Upper lobe of right lung (tissue), 1 donor: ENCODE measurements at regions not wholly inside any gene's neighbourhood (a gene's known extent, or its start where the extent isn't known, plus 50 kb on each side); places are given as distances from the start of the nearest gene placed in this dataset.

Experiments
- ATAC-seq: fragments of 200-7000 bp; cut with Tn5 transposase; one replicate; pipeline ENCODE4 v1.9.1; 2020; ENCODE audit warnings: mild to moderate bottlenecking, moderate library complexity
- DNase-seq: peaks from one replicate; pipeline ENCODE4 v3.0.0-alpha.2; 2020
- H3K27ac ChIP-seq: fragments of 200-600 bp; one replicate; pipeline ENCODE4 v1.8.0; 2022
- H3K27me3 ChIP-seq: fragments of 200-600 bp; one replicate; pipeline ENCODE4 v1.8.0; 2022; ENCODE audit warnings: mild to moderate bottlenecking
- H3K36me3 ChIP-seq: fragments of 200-600 bp; one replicate; pipeline ENCODE4 v1.8.0; 2022
- H3K4me1 ChIP-seq: fragments of 200-600 bp; one replicate; pipeline ENCODE4 v1.8.0; 2022
- H3K4me3 ChIP-seq: fragments of 200-600 bp; one replicate; pipeline ENCODE4 v1.8.0; 2022; ENCODE audit warnings: mild to moderate bottlenecking
- H3K9me3 ChIP-seq: fragments of 200-600 bp; one replicate; pipeline ENCODE4 v1.8.0; 2022
- intact Hi-C: fragments of 100-400 bp; cut with DNase I; formaldehyde crosslinking; loops from one replicate; pipeline ENCODE4 v1.11.0; 2022
- TF ChIP-seq, protein P1 (sequence below): fragments of 200-600 bp; IDR thresholded peaks from one replicate; pipeline ENCODE4 v1.8.0; 2022; ENCODE audit warnings: antibody characterized with exemption
- donor health status: DM: no; HTN: yes; CAD: no; lungs with severe emphysema.

DNA sequence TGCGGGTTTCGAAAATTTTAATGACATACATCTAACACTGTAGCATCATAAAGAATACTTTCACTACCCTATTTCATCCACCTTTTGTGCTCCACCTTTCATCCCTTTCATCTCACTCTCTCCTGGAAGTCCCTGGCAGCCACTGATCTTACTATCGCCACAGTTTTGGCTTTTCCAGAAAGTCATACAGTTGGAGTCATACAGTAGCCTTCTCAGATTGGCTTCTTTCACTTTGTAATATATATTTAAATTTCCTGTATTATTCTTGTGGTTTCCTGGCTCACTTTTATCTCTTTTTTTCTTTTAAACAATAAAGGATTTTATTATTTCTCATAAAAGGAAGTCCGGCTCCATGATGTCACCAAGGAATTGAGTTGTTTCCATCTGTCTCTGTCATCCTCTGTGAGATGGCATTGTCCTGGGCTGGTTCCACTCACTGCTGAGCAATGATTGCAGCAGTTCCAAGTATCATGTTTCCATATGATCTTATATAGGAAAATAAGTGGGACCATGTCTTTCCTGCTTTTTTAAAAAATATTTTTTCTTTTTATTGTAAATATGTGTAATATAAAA is 626.3 kb downstream of the POM121L12 start:
- DNase-seq (no peak), ATAC-seq (no peak)
- Histone ChIP-seq H3K36me3 (no peaks in the 10 kb centered on the region), H3K4me3 (no peak overlapping the region), H3K27ac (no peak overlapping the region), H3K27me3 (no peaks in the 10 kb centered on the region), H3K4me1 (no peaks in the 10 kb centered on the region), H3K9me3 (peaks cover 1% of the 10 kb centered on the region)
- TF ChIP-seq, protein P1, sequence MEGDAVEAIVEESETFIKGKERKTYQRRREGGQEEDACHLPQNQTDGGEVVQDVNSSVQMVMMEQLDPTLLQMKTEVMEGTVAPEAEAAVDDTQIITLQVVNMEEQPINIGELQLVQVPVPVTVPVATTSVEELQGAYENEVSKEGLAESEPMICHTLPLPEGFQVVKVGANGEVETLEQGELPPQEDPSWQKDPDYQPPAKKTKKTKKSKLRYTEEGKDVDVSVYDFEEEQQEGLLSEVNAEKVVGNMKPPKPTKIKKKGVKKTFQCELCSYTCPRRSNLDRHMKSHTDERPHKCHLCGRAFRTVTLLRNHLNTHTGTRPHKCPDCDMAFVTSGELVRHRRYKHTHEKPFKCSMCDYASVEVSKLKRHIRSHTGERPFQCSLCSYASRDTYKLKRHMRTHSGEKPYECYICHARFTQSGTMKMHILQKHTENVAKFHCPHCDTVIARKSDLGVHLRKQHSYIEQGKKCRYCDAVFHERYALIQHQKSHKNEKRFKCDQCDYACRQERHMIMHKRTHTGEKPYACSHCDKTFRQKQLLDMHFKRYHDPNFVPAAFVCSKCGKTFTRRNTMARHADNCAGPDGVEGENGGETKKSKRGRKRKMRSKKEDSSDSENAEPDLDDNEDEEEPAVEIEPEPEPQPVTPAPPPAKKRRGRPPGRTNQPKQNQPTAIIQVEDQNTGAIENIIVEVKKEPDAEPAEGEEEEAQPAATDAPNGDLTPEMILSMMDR = no peak
- intact Hi-C loops = no loop called here

DNA sequence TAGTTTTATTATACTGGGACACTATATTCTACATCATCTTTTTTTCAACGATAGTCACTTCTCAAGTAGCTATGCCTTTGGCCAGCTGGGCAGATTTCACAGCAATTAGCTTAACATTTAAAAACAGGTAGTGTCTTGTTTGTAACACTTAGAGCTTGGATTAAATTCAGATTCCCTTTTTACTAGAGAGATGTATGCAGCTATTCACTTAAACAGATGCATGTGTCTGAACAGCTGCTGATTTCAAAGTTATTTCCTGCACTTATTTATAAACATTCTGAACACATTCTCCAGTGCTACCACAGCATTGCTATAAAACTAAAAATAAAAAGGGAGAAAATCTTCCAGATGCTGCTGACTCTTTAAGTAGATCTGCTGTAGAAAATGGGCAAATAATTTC is 637.2 kb downstream of the POM121L12 start:
- Histone ChIP-seq H3K36me3 (no peaks in the 10 kb centered on the region), H3K27me3 (no peaks in the 10 kb centered on the region), H3K27ac (no peak overlapping the region), H3K4me1 (no peaks in the 10 kb centered on the region), H3K4me3 (no peak overlapping the region), H3K9me3 (no peaks in the 10 kb centered on the region)
- TF ChIP-seq, protein P1 = no peak
- no peak for DNase-seq
- intact Hi-C loops = no loop called here
- no peak for ATAC-seq

DNA sequence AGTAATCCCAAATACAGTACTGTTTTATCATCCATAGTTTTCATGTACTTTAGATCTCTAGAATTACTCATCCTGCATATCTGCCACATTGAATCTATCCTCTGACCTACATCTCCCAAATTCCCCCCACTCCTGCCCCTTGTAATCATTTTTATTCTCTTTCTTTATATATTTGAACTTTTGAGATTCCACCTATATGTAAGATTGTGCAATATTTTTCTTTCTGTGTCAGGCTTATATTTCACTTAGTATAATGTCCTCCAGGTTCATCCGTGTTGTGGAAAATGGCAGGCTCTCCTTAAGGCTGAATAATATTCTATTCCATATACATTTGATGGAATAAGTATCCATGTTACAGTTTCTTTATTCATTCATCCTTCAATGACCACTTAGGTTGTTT is 640.4 kb downstream of the POM121L12 start:
- intact Hi-C loops = no loop called here
- Histone ChIP-seq H3K4me3 (no peak overlapping the region), H3K36me3 (no peaks in the 10 kb centered on the region), H3K9me3 (no peaks in the 10 kb centered on the region), H3K27ac (no peak overlapping the region), H3K27me3 (no peaks in the 10 kb centered on the region), H3K4me1 (no peaks in the 10 kb centered on the region)
- no peak for ATAC-seq
- DNase-seq = no peak
- TF ChIP-seq, protein P1 = no peak

DNA sequence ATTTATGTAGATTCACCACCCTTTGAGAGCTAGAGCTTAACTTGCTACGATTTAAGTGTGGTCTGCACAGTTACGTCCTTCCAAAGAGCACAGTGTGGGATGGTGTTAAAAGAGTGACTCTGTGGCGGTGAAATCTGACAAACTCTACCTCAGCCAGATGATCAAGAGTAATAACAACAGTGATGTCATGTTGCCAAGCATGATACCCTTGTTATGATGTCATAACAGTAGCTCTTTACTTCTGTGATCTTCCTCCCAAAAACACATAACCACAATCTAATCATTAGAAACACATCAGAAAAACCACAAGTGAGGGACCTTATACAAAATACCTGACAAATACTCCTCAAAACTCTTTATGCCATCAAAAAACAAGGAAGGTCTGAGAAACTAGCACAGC is 649.3 kb downstream of the POM121L12 start:
- Histone ChIP-seq H3K4me3 (no peak overlapping the region), H3K4me1 (no peaks in the 10 kb centered on the region), H3K27me3 (no peaks in the 10 kb centered on the region), H3K9me3 (no peaks in the 10 kb centered on the region), H3K36me3 (no peaks in the 10 kb centered on the region), H3K27ac (no peak overlapping the region)
- DNase-seq = no peak
- intact Hi-C loops = no loop called here
- no peak for ATAC-seq
- TF ChIP-seq, protein P1 = no peak

DNA sequence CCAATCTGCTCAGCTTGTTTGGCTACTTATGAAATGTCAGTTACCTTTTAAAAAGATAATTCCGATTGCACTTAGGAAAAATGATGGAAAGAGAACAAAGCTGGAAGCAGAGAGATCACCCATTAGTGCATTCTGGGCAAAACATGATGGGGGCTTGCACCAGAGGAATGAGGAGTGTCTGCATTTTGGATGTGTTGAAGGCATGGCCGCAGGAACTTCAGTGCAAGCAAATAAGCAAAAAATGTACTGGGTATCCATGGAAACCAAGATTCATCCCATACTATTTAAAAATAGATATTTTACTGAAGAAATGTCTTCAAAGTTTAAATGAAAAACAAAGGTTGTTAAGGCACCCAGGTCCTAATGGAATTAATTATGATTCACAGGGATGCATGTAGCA is 655.0 kb downstream of the POM121L12 start:
- H3K4me3 ChIP-seq = no peak overlapping the region
- no peaks in the 10 kb centered on the region for H3K27me3 ChIP-seq
- ATAC-seq (no peak), DNase-seq (no peak)
- no peak overlapping the region for H3K27ac ChIP-seq
- no peaks in the 10 kb centered on the region for H3K4me1 ChIP-seq
- H3K36me3 ChIP-seq = no peaks in the 10 kb centered on the region
- TF ChIP-seq, protein P1 = no peak
- intact Hi-C loops = no loop called here
- H3K9me3 ChIP-seq = no peaks in the 10 kb centered on the region

DNA sequence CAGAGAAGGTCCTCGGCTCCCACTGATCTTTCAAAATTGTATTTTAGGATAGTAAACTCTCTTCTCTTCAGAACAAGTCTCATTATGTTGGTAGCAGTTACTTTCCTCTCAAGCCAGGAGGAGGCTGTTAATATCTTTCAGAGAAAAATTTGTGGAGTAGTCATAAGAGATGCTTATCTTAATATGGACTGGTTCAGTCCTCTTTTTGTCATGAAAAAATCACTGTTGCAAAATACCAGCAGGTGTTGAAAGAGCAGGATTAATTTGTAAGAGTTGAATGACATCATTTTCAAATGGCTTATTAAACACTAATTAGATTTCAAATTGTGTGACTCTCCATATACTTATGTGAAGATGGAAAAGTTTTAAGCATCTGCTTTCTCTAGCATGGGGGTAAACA is 662.5 kb downstream of the POM121L12 start:
- no peak for ATAC-seq
- no peaks in the 10 kb centered on the region for H3K36me3 ChIP-seq
- H3K9me3 ChIP-seq = no peaks in the 10 kb centered on the region
- no peak overlapping the region for H3K27ac ChIP-seq
- H3K4me3 ChIP-seq = no peak overlapping the region
- TF ChIP-seq, protein P1 = no peak
- no peak for DNase-seq
- H3K27me3 ChIP-seq = no peaks in the 10 kb centered on the region
- intact Hi-C loops = no loop called here
- no peaks in the 10 kb centered on the region for H3K4me1 ChIP-seq
